Gastroesophageal sphincter (tissue), 3 donors: ENCODE measurements at regions not wholly inside any gene's neighbourhood (a gene's known extent, or its start where the extent isn't known, plus 50 kb on each side); places are given as distances from the start of the nearest gene placed in this dataset.

Experiments
- EP300 ChIP-seq: sonication (generic); formaldehyde crosslinking; IDR thresholded peaks from one replicate; pipeline ENCODE4 v1.6.1; 2017; ENCODE audit warnings: antibody characterized with exemption, mild to moderate bottlenecking
- POLR2A ChIP-seq, 2 donors: fragments of 450-650 bp; IDR thresholded peaks; one replicate each; pipeline ENCODE4 v1.6.1; 2017; ENCODE audit warnings: antibody characterized with exemption in 2 of 2, mild to moderate bottlenecking in 2 of 2, moderate library complexity in 1 of 2
- POLR2AphosphoS5 ChIP-seq: sonication (generic); formaldehyde crosslinking; IDR thresholded peaks from one replicate; pipeline ENCODE4 v1.6.1; 2017; ENCODE audit warnings: antibody characterized with exemption
- TF ChIP-seq, protein P1 (sequence below), 4 experiments: fragments of 200-600 bp in 2 of 4; fragments of 450-650 bp in 2 of 4; sonication (generic) in 1 of 4; IDR thresholded peaks; one replicate each; pipeline ENCODE4 v1.5.1; 2017 to 2019; ENCODE audit warnings: antibody characterized with exemption in 4 of 4, mild to moderate bottlenecking in 2 of 4, moderate library complexity in 2 of 4

DNA sequence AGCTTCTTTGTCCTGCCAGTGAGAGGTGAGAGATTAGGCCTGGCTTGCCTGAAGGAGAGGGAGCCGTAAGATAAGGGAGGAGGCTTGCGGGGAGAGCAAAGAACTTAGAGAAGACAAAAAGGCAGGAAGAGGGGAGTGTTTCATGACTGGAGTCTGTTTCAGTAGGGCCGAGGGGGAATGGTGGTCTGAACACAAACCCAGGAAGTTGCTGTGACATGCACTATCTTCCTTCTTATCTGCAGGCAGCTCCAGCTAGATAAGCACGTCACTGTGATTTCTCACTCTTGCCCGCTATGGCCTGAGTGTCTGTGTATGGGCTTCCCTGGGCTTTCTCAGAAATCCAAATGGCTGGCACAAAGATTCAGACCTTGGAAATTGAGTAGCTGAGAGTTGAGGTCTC lies 307.5 kb upstream of the CLINT1 start:
- TF ChIP-seq, protein P1, sequence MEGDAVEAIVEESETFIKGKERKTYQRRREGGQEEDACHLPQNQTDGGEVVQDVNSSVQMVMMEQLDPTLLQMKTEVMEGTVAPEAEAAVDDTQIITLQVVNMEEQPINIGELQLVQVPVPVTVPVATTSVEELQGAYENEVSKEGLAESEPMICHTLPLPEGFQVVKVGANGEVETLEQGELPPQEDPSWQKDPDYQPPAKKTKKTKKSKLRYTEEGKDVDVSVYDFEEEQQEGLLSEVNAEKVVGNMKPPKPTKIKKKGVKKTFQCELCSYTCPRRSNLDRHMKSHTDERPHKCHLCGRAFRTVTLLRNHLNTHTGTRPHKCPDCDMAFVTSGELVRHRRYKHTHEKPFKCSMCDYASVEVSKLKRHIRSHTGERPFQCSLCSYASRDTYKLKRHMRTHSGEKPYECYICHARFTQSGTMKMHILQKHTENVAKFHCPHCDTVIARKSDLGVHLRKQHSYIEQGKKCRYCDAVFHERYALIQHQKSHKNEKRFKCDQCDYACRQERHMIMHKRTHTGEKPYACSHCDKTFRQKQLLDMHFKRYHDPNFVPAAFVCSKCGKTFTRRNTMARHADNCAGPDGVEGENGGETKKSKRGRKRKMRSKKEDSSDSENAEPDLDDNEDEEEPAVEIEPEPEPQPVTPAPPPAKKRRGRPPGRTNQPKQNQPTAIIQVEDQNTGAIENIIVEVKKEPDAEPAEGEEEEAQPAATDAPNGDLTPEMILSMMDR (IDR thresholded peaks at IDR 0.05) = no peak
- no peak for TF ChIP-seq EP300
- TF ChIP-seq POLR2AphosphoS5 = no peak
- no peak for TF ChIP-seq POLR2A (IDR thresholded peaks at IDR 0.05)
